ENCODE measurements at regions not wholly inside any gene's neighbourhood (a gene's known extent, or its start where the extent isn't known, plus 50 kb on each side); places are given as distances from the start of the nearest gene placed in this dataset.

GRCh38 chr18:55650363-55650870 lies 62.4 kb upstream of the TCF4 start:
- TF ChIP-seq JUND (IDR thresholded peaks at IDR 0.05; ENCODE audit: low read depth): no peak
- no peak for DNase-seq (ENCODE audit: low read depth in 1 of 2, low spot score in 1 of 2)
- in situ Hi-C loops (cut with HindIII; ENCODE audit: low pct_unique_long_range_greater_than_20kb, low sequenced_read_pairs): no loop called here

GRCh38 chr18:55647331-55647730 lies 59.3 kb upstream of the TCF4 start:
- in situ Hi-C loops (cut with HindIII; ENCODE audit: low pct_unique_long_range_greater_than_20kb, low sequenced_read_pairs): no loop called here
- no peak for DNase-seq (ENCODE audit: low read depth in 1 of 2, low spot score in 1 of 2)
- no peak for TF ChIP-seq JUND (IDR thresholded peaks at IDR 0.05; ENCODE audit: low read depth)

- in situ Hi-C loops (cut with HindIII; ENCODE audit: low pct_unique_long_range_greater_than_20kb, low sequenced_read_pairs): no loop called here
- DNase-seq (ENCODE audit: low read depth in 1 of 2, low spot score in 1 of 2): no peak
- no peak for TF ChIP-seq JUND (IDR thresholded peaks at IDR 0.05; ENCODE audit: low read depth)
These were observed 54.2 kb upstream of the TCF4 start for GRCh38 chr18:55642191-55642590.

GRCh38 chr18:55641486-55641885 lies 53.5 kb upstream of the TCF4 start:
- no peak for TF ChIP-seq JUND (IDR thresholded peaks at IDR 0.05; ENCODE audit: low read depth)
- no peak for DNase-seq (ENCODE audit: low read depth in 1 of 2, low spot score in 1 of 2)
- in situ Hi-C loops (cut with HindIII; ENCODE audit: low pct_unique_long_range_greater_than_20kb, low sequenced_read_pairs): no loop called here
